Kidney epithelial cell (primary cell): ENCODE measurements at regions not wholly inside any gene's neighbourhood (a gene's known extent, or its start where the extent isn't known, plus 50 kb on each side); places are given as distances from the start of the nearest gene placed in this dataset.

ENCODE experiments used
- DNase-seq: peaks from one replicate; pipeline ENCODE4 v3.0.0-alpha.2; 2010; ENCODE audit warnings: low read depth
- H3K27me3 ChIP-seq: 2 replicates; pipeline ENCODE4 v1.6.0; 2011; ENCODE audit warnings: low read length; ENCODE audit not compliant: control insufficient read depth, insufficient read depth
- H3K36me3 ChIP-seq: 2 replicates; pipeline ENCODE4 v1.5.1; 2011; ENCODE audit warnings: low read length; ENCODE audit not compliant: control insufficient read depth, insufficient read depth
- H3K4me3 ChIP-seq: 2 replicates; pipeline ENCODE4 v1.5.1; 2011; ENCODE audit warnings: low read depth, mild to moderate bottlenecking, control low read depth, low read length
- TF ChIP-seq, protein P1 (sequence below): IDR thresholded peaks from 2 replicates; pipeline ENCODE4 v1.5.1; 2011; ENCODE audit warnings: mild to moderate bottlenecking, moderate library complexity, low read length, control low read depth, inconsistent platforms; ENCODE audit not compliant: insufficient read depth, poor library complexity, severe bottlenecking

DNA sequence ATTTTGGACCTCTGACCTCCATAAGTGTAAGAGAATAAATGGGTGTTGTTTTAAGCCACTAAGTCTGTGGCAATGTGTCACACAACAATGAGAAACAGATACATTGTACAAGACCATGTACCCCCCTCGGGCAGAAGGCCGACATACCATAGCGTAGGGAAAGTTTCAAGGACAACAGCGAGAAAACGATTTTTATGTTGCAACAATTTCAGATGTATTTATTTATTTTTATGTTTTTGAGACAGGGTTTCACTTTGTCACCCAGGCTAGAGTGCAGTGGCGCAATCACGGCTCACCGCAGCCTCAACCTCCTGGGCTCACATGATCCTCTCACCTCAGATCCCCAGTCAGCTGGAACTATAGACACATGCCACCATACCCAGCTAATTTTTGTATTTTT lies 136.4 kb upstream of the NCOR2 start:
- no peak for DNase-seq
- TF ChIP-seq, protein P1, sequence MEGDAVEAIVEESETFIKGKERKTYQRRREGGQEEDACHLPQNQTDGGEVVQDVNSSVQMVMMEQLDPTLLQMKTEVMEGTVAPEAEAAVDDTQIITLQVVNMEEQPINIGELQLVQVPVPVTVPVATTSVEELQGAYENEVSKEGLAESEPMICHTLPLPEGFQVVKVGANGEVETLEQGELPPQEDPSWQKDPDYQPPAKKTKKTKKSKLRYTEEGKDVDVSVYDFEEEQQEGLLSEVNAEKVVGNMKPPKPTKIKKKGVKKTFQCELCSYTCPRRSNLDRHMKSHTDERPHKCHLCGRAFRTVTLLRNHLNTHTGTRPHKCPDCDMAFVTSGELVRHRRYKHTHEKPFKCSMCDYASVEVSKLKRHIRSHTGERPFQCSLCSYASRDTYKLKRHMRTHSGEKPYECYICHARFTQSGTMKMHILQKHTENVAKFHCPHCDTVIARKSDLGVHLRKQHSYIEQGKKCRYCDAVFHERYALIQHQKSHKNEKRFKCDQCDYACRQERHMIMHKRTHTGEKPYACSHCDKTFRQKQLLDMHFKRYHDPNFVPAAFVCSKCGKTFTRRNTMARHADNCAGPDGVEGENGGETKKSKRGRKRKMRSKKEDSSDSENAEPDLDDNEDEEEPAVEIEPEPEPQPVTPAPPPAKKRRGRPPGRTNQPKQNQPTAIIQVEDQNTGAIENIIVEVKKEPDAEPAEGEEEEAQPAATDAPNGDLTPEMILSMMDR: no peak
- Histone ChIP-seq H3K36me3 (no peaks in the 10 kb centered on the region), H3K4me3 (no peak overlapping the region), H3K27me3 (no peaks in the 10 kb centered on the region)

DNA sequence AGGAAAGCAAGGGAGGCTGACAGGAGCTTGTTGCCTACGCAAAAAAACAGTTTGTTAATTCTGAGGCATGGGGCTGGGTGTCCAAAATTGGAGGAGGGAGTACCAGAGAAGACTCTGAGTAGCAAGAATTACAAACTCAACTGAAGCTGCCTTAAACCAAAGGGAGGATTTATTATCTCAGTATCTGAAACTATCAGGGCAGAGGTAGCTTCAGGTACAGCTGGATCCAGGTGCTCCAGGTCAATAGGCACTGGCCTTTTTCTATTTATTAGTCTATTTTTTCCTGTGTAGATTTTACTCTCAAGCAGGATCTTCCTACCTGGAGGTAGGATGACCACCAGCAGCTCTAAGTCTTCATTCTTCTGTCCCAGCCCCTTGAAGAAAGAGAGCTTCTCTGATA lies 135.3 kb upstream of the NCOR2 start:
- H3K4me3 ChIP-seq: no peak overlapping the region
- no peaks in the 10 kb centered on the region for H3K36me3 ChIP-seq
- DNase-seq: no peak
- TF ChIP-seq, protein P1: no peak
- no peaks in the 10 kb centered on the region for H3K27me3 ChIP-seq

GRCh38 chr12:124700810-124701592 lies 133.6 kb upstream of the NCOR2 start:
- no peak for DNase-seq
- no peaks in the 10 kb centered on the region for H3K27me3 ChIP-seq
- TF ChIP-seq, protein P1: no peak
- no peak overlapping the region for H3K4me3 ChIP-seq
- no peaks in the 10 kb centered on the region for H3K36me3 ChIP-seq

DNA sequence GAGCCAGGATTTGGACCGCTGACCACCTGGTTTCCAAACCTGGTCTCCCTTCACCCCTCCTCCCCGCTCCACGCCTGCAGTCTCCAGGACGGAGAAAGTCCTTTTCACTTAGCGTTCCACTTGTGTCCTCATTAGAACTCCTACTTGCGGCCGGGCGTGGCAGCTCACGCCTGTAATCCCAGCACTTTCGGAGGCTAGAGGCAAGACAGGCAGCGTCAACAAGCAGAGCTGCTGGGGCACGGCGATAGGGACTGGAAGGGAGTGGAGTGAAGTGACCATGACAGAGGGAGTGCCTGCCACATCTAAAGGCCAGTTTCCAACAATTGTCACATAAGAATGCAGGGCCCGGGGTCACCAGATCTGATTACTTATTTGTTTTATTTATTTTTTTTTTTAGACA lies 132.5 kb upstream of the NCOR2 start:
- no peak overlapping the region for H3K4me3 ChIP-seq
- H3K27me3 ChIP-seq: no peaks in the 10 kb centered on the region
- no peaks in the 10 kb centered on the region for H3K36me3 ChIP-seq
- no peak for DNase-seq
- TF ChIP-seq, protein P1: no peak

DNA sequence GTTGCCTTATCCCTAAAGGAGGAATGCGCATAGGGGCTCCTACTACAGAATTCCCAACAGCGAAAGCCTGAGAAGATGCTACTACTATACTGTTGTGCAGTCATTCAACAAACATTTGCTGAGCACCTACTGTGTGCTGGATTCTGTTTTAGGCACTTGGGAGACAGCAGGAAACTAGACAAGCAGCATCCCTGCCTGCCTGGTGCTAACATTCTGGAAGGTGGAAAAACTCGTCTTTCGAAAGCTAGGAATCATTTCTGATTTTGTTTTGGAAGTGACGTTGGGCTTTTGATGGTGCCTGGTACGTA lies 131.5 kb upstream of the NCOR2 start:
- TF ChIP-seq, protein P1: no peak
- no peak overlapping the region for H3K4me3 ChIP-seq
- DNase-seq: no peak
- H3K36me3 ChIP-seq: no peaks in the 10 kb centered on the region
- no peaks in the 10 kb centered on the region for H3K27me3 ChIP-seq
